UCSD-AML1 (cell line): ENCODE measurements at regions not wholly inside any gene's neighbourhood (a gene's known extent, or its start where the extent isn't known, plus 50 kb on each side); places are given as distances from the start of the nearest gene placed in this dataset.
"Not testable (repeated sequence)": the region's sequence is repeated elsewhere in the genome, so short reads cannot be mapped to it uniquely, and the experiment has no call there.

Experiments used
- DNase-seq: peaks from one replicate; lab custom pipeline; 2025; ENCODE audit not compliant: unreplicated experiment; lab: John Stamatoyannopoulos, UW

DNA sequence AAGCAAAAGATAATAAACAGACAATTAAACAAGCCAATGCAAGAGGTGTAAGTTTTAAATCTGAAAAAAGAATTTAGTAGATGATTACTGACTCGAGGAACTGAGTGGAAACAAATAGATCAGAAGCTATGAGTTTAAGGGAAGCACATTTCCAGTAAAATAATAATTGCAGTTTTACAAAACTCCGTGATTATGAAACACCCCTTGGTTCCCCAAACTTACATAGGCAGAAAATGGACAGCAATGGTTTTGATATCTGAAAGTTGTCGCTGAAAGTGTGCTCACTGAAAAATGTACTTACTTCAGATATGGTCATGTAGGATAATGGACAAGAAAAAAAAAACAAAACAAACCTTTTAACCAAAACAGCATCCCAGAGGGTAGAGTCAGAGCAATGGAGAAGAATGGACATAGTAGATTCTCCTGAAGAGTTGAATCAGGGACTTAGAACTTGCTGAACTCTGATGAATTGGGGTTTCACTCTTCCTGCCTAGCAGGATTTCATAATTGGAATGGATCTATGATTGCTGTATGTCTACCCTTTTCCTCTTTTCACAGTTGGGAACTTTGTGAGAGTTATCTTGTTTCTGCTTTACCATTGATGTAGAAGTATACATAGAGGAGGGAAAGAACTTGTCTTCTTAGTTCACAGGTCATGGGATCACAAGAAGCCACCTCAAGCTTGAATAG lies 305.6 kb upstream of the ZEB2 start:
- DNase-seq, result no peak

DNA sequence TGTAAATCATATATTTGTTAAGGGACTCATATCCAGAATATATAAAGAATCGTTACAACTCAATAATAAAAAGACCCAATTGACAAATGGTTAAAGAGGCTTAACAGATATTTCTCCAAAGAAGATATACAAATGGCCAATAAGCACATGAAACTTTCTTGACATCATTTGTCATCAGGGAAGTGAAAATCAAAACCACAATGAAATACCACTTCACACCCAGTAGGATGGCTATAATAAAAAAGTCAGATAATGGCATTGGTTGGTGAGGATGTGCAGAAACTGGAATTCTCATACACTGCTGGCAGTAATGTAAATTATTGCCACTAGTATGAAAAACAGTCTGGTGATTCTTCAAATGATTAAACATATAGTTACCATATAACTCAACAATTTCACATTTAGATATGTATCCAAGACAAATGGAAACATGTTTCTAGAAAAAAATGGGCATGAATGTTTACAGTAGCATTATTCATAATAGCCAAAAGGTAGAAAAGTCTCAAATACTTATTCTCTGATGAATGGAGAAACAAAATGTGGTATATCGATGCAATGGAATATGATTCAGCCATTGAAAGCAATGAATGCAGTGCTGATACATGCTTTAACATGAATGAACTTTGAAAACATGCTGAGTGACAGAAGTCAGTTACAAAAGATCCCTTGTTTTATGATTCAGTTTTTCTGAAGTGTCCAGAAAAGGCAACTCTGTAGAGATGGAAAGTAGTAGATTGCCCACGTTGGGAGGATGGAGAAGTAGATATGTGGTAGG lies 304.6 kb upstream of the ZEB2 start:
- no peak for DNase-seq

- DNase-seq, result no peak
Measured at GRCh38 chr2:144822966-144823365, 303.0 kb upstream of the ZEB2 start.

- no peak for DNase-seq
Measured at GRCh38 chr2:144812288-144812687, 292.4 kb upstream of the ZEB2 start.

DNA sequence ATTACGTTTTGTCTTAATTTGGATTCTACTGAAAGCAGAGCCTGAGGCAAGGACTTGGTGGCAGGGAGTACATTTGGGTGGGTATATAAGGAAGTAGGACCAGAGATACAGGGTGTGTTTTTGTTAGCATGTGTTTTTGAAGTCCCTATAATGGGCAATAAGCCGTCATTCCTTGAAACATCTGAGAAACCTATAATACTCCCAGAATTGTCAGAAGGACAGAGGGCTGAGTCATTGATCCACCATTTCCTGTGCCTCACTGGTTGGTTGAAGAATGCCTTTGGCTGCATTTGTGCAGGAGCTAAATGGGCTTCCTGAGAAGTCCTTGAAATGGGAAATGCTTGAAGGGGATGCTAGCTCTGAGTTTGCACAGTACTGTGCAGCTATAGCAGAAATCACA lies 281.8 kb upstream of the ZEB2 start:
- no peak for DNase-seq

- DNase-seq, result no peak
Measured at GRCh38 chr2:144801325-144801724, 281.4 kb upstream of the ZEB2 start.

DNA sequence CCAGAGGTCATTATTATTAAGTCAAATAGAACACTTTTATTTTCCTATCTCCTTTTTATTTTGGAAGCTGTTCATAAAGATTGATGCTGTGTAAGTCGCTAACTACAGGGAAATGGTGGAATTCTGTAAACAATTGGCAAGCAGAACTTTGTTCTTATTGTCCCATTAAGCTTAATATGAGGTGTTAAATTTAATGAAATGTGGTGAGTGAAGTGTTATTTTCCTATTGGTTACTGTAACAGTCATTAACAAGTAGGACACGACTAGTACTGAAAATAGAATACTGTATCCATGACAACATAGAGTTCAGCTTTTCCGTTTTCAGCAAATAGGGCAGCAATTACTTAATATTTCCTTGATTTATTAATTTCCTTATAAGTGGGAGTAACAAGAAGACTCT lies 279.1 kb upstream of the ZEB2 start:
- no peak for DNase-seq

- DNase-seq, result no peak
Measured at GRCh38 chr2:144798034-144798433, 278.1 kb upstream of the ZEB2 start.

DNA sequence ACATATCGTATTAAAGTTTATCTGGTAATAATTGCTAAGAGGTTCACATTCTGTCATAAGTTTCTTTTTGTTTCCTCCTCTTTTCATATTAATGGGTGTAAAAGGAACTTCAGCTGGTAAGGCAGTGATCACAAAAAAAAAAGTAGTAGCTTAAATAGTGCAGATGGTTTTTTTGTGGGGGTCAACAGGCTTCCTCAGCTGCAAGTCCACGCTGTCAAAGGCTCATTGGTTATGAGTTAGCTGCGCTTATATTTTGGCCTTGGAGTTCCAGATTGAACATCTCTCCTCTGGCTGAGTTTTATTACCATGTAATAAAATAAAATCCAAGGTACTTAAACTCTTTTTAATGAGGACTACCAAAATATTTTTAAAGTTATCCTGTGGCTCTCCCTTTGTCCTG lies 277.0 kb upstream of the ZEB2 start:
- DNase-seq, result no peak

DNA sequence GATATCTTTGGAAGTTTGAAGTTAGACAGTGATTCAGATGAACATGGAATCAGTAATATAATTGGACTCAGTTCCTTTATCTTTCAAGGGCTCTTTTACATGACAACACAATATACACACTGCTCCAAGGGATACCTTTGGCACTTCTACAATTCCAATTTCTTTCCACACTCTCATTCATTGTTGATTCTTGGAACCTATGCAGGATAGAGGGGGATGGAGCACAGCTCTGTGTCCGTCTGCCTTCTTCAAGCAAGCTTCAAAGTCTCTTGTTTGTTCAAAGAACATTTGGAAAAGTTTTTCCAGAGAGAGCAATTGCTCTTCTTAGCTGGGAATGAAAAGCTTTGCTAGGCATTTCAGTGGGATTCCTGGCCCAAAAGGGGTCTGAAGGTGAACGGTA lies 276.2 kb upstream of the ZEB2 start:
- DNase-seq, result no peak

- DNase-seq, result no peak
Measured at GRCh38 chr2:144785253-144785652, 265.3 kb upstream of the ZEB2 start.

- no peak for DNase-seq
Measured at GRCh38 chr2:144780983-144781382, 261.1 kb upstream of the ZEB2 start.

GRCh38 chr2:144776766-144777165 lies 256.8 kb upstream of the ZEB2 start:
- no peak for DNase-seq

DNA sequence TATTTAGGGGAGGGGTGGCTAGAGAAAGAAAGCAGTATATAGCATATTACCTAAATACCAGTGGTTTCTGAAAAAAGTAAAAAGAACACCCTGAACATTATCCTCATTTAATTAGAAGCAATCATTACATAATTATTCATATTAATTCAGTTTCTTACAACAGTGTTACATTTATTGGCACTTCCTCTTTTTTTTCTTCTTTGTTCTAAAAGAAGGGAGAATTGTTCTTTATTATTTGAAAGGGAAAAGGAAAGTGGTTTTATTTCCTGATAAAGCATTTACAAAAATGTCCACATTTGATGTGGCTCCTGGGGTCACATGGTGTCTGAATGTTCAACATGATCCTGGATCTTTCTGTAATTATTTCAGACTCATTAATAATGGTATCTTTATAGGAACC lies 254.9 kb upstream of the ZEB2 start:
- no peak for DNase-seq

DNA sequence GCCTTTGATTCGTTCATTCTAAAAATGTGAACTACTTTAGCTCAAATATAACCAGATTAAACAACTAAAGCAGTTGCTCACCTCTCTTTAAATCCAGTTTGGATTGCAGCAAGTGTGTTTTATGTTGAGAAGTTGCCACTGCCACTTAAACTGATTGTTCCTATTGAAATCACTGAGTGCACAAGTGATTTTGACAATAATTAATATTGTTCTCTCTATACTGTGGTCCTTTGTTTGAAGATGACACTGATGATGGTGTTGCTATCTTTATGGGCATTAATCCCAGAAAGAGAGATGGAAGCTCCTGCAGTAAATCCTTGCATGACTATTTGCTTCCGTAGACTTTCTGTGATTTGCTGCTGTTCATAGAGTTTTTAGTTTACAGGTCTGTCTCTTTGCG lies 251.4 kb upstream of the ZEB2 start:
- no peak for DNase-seq

DNA sequence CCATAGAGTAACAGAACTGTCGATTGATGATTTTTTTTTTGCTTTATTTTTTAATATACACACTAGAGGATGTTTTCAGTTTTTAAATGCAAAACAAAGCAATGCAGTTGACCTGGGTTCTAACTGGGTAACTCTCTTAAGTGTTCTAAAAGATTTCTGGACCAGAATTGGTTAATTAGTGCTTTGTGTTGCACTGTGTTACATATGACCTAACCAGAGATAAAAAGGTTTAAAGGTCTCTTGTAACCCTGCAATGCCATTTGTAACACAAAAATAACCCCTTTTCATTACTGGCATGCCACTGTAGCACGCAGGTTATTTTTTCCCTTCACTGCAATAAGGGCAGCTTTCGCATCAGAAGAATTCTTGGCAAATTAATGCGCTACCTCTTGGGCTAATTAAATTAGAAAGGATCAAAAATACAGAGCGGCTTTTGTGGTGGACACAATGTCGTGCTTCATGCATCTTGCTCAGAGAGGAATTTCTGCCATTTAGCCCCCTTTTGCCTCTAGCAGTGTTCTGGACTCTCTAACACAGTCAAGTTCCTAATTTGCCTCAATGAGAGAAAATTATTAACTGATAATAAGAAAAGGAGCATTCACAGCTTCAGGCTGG lies 250.8 kb upstream of the ZEB2 start:
- DNase-seq, result no peak

- not testable (repeated sequence) for DNase-seq
Measured at GRCh38 chr2:144760939-144761338, 241.0 kb upstream of the ZEB2 start.

GRCh38 chr2:144759746-144760145 lies 239.8 kb upstream of the ZEB2 start:
- DNase-seq, result no peak

DNA sequence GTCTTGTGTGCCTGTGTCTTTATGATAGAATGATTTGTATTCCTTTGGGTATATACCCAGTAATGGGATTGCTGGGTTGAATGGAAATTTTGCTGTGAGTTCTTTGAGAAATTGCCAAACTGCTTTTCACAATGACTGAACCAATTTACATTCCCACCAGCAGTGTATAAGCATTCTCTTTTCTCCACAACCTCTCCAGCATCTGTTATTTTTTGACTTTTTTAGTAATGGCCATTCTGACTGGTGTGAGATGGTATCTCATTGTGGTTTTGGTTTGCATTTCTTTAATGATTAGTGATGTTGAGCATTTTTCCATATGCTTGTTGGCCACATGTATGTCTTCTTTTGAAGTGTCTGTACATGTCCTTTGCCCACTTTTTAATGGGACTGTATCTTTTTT lies 238.3 kb upstream of the ZEB2 start:
- DNase-seq, result not testable (repeated sequence)

DNA sequence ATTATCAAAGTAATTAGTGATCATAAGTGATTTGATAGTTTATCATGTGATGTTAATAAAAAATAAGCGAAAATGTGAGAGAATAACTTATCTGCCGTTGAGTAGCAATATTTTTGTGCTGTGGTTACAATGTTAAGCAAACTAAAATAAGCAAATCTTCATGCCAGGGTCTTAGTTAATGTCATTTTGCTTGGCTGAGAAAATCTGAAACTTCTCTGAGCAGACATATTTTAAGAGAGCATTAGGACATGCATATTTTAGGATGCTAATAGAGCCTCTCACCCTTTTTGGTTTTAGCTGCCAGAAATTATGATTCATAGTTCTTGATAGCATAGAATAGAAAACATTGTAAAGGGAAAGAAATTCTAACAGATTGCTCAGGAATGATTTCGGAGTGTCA lies 233.5 kb upstream of the ZEB2 start:
- no peak for DNase-seq

GRCh38 chr2:144751142-144751905 lies 231.4 kb upstream of the ZEB2 start:
- DNase-seq, result no peak

DNA sequence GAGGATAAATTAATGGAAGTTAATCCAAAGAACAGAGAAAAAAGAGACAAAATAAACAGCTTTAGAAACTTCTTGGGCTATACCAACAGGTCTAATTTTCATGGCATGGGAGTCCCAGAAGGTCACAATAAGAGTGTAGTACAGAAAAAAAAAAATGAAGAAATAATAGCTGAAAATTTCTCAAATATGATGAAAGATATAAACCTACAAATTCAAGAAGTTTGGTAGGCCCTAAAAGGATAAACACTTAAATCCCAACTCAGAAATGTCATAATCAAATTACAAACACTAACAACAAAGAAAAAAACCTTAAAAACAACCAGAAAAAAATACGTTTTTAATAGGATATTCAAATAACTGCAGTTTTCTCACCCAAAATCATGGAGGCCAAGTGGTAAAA lies 229.3 kb upstream of the ZEB2 start:
- DNase-seq, result no peak
